Left ventricle myocardium inferior (tissue), 1 donor: ENCODE measurements at regions not wholly inside any gene's neighbourhood (a gene's known extent, or its start where the extent isn't known, plus 50 kb on each side); places are given as distances from the start of the nearest gene placed in this dataset.

Experiments
- DNase-seq: peaks from one replicate; pipeline ENCODE4 v3.0.0-alpha.2; 2020
- H3K27ac ChIP-seq: fragments of 200-600 bp; replicated peaks from 2 replicates; pipeline ENCODE4 v1.8.0; 2021
- H3K27me3 ChIP-seq: fragments of 200-600 bp; 2 replicates; pipeline ENCODE4 v1.8.0; 2021; ENCODE audit warnings: low read depth
- H3K36me3 ChIP-seq: fragments of 200-600 bp; 2 replicates; pipeline ENCODE4 v1.8.0; 2021
- H3K4me1 ChIP-seq: fragments of 200-600 bp; 2 replicates; pipeline ENCODE4 v1.8.0; 2021
- H3K4me3 ChIP-seq: fragments of 200-600 bp; 2 replicates; pipeline ENCODE4 v1.8.0; 2021; ENCODE audit warnings: mild to moderate bottlenecking, moderate library complexity
- H3K9me3 ChIP-seq: fragments of 200-600 bp; replicated peaks from 2 replicates; pipeline ENCODE4 v1.8.0; 2021
- intact Hi-C: fragments of 100-400 bp; cut with micrococcal nuclease; formaldehyde crosslinking; loops from one replicate; pipeline ENCODE4 v1.11.0; 2022
- TF ChIP-seq, protein P1 (sequence below): fragments of 200-600 bp; IDR thresholded peaks from 2 replicates; pipeline ENCODE4 v1.8.0; 2021; ENCODE audit warnings: antibody characterized with exemption, mild to moderate bottlenecking, borderline replicate concordance
- donor health status: DM: no; HTN: yes; CAD: no; lungs with severe emphysema.

GRCh38 chr19:5290336-5291262 is 50.0 kb downstream of the PTPRS start:
- peak overlapping the region; percentile 87 for H3K27ac ChIP-seq

DNA sequence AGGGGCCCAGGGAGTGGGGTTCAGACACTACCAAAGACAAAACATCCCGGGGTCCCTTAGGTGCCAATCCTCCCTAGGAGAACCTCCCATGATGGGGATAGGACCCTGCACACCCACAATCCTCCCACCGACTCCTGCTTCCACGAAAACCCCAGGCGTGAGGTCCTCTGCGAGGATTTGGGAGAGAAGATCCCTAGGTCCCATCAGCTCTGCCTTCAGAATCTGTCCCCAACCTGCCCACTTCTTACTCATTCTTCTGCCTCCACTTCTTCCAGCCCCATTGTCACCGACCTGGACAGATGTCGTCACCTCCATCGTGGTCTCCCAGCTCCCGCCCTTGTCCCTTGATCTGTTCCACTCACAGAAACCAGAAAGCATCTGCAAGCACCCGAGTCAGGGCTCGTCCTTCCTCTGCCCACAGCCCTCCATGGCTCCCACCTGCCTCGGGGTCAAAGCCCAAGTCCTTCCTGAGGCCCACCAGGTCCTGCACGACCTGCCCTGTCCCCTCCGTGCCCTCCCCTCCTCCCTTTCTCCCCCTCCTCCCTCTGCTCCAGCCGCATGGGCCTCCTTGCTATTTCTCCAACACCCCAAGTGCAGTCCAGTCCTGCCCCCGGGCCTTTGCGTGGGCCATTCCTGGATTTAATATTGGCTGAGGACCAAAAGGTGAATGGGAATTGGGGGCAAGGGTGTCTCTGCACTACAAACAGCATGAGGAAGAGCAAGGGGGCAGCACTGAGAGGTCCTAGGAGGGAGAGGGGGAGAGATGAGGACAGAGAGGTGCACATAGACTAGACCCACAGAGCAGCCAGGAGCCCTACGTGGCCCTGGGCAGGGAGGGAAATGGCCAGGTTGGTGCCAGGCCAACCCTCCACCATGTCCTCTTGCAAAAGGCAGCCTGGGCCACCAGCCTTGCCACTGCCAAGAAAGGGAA is 51.3 kb downstream of the PTPRS start:
- no peak for DNase-seq
- peak overlapping the region; percentile 87 for H3K27ac ChIP-seq
- no peaks in the 10 kb centered on the region for H3K9me3 ChIP-seq
- intact Hi-C loops, result no loop called here
- peaks cover 17% of the 10 kb centered on the region for H3K36me3 ChIP-seq
- H3K4me1 ChIP-seq, result peaks cover 67% of the 10 kb centered on the region
- H3K4me3 ChIP-seq, result peak overlapping the region; percentile 87
- TF ChIP-seq, protein P1, sequence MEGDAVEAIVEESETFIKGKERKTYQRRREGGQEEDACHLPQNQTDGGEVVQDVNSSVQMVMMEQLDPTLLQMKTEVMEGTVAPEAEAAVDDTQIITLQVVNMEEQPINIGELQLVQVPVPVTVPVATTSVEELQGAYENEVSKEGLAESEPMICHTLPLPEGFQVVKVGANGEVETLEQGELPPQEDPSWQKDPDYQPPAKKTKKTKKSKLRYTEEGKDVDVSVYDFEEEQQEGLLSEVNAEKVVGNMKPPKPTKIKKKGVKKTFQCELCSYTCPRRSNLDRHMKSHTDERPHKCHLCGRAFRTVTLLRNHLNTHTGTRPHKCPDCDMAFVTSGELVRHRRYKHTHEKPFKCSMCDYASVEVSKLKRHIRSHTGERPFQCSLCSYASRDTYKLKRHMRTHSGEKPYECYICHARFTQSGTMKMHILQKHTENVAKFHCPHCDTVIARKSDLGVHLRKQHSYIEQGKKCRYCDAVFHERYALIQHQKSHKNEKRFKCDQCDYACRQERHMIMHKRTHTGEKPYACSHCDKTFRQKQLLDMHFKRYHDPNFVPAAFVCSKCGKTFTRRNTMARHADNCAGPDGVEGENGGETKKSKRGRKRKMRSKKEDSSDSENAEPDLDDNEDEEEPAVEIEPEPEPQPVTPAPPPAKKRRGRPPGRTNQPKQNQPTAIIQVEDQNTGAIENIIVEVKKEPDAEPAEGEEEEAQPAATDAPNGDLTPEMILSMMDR, result no peak
- peaks cover 32% of the 10 kb centered on the region for H3K27me3 ChIP-seq

More at GRCh38 chr19:5290336-5291262, 50.0 kb downstream of the PTPRS start:
- H3K4me3 ChIP-seq, result peak overlapping the region; percentile 87
- TF ChIP-seq, protein P1, result no peak
- H3K4me1 ChIP-seq, result peaks cover 67% of the 10 kb centered on the region
- intact Hi-C loops, result no loop called here
- H3K9me3 ChIP-seq, result no peaks in the 10 kb centered on the region
- peaks cover 32% of the 10 kb centered on the region for H3K27me3 ChIP-seq
- H3K36me3 ChIP-seq, result peaks cover 6% of the 10 kb centered on the region
- DNase-seq, result no peak

- Histone ChIP-seq H3K9me3 (no peaks in the 10 kb centered on the region), H3K27me3 (peaks cover 31% of the 10 kb centered on the region), H3K4me3 (peak overlapping the region; percentile 87), H3K4me1 (peaks cover 62% of the 10 kb centered on the region), H3K36me3 (peaks cover 17% of the 10 kb centered on the region), H3K27ac (peak overlapping the region; percentile 87)
- intact Hi-C loops, result no loop called here
- peak; percentile 58 for DNase-seq
- TF ChIP-seq, protein P1, result no peak
Observed at GRCh38 chr19:5288347-5288739, 52.3 kb downstream of the PTPRS start.

DNA sequence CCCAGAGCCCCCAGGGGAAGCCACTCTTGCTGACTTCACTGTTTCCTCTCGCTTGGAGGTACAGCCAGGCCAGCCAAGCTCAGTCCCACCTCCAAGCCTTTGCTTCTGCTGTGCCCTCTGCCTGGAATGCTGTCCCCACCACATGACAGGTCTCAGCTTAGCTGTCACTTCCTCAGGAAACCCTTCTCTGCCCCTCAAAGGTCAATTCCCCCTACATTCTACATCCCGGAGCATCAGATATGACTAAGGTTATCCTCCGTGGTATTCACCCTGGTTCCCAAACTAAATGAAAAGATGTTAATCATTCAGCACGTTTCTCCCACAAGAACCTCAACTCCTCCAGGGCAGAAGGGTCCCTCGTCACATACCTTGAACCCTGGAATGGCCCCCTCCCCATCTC is 53.5 kb downstream of the PTPRS start:
- Histone ChIP-seq H3K27me3 (peaks cover 18% of the 10 kb centered on the region), H3K9me3 (no peaks in the 10 kb centered on the region), H3K4me3 (no peak overlapping the region), H3K4me1 (peaks cover 57% of the 10 kb centered on the region), H3K27ac (peak overlapping the region; percentile 16), H3K36me3 (peaks cover 17% of the 10 kb centered on the region)
- no peak for DNase-seq
- intact Hi-C loops, result no loop called here
- TF ChIP-seq, protein P1, result no peak

- H3K36me3 ChIP-seq, result peaks cover 17% of the 10 kb centered on the region
- peaks cover 57% of the 10 kb centered on the region for H3K4me1 ChIP-seq
- no peak overlapping the region for H3K4me3 ChIP-seq
- peaks cover 13% of the 10 kb centered on the region for H3K27me3 ChIP-seq
- DNase-seq, result no peak
- peak overlapping the region; percentile 16 for H3K27ac ChIP-seq
- intact Hi-C loops, result no loop called here
- H3K9me3 ChIP-seq, result no peaks in the 10 kb centered on the region
- TF ChIP-seq, protein P1, result no peak
Observed at GRCh38 chr19:5286465-5287029, 54.1 kb downstream of the PTPRS start.
